Body of pancreas (tissue), 4 donors: ENCODE measurements at regions not wholly inside any gene's neighbourhood (a gene's known extent, or its start where the extent isn't known, plus 50 kb on each side); places are given as distances from the start of the nearest gene placed in this dataset.

Experiments used
- CTCF ChIP-seq, 7 experiments: fragments of 450-650 bp in 4 of 7; fragments of 200-600 bp in 3 of 7; sonication (generic) in 3 of 7; IDR thresholded peaks; one replicate each; pipeline ENCODE4 v1.5.1; 2016 to 2019; ENCODE audit warnings: antibody characterized with exemption in 7 of 7
- POLR2A ChIP-seq, 3 donors: fragments of 450-650 bp; IDR thresholded peaks; one replicate each; pipeline ENCODE4 v1.6.1; 2016; ENCODE audit warnings: antibody characterized with exemption in 3 of 3, mild to moderate bottlenecking in 2 of 3

GRCh38 chr6:163766936-163767335, 352.4 kb downstream of the QKI start:
- no peak for TF ChIP-seq CTCF (IDR thresholded peaks at IDR 0.05)
- TF ChIP-seq POLR2A (IDR thresholded peaks at IDR 0.05), result no peak
